ENCODE measurements at regions not wholly inside any gene's neighbourhood (a gene's known extent, or its start where the extent isn't known, plus 50 kb on each side); places are given as distances from the start of the nearest gene placed in this dataset.

- no peak for TF ChIP-seq CTCF (IDR thresholded peaks at IDR 0.05; ENCODE audit: poor library complexity, severe bottlenecking)
- no peak for TF ChIP-seq POLR2AphosphoS5 (IDR thresholded peaks at IDR 0.05)
- TF ChIP-seq EP300 (conservative IDR thresholded peaks at IDR 0.05; ENCODE audit: poor library complexity, severe bottlenecking) = no peak
- TF ChIP-seq TAF1 (IDR thresholded peaks at IDR 0.05; ENCODE audit: low read depth) = no peak
- no peak for TF ChIP-seq REST (IDR thresholded peaks at IDR 0.05; ENCODE audit: borderline replicate concordance)
- no peak for TF ChIP-seq MXI1 (conservative IDR thresholded peaks at IDR 0.05; ENCODE audit: poor library complexity, severe bottlenecking)
- no peak for TF ChIP-seq SMC3 (conservative IDR thresholded peaks at IDR 0.05; ENCODE audit: poor library complexity)
- TF ChIP-seq EZH2 (IDR thresholded peaks at IDR 0.05; ENCODE audit: borderline replicate concordance, insufficient read depth, low read length, poor library complexity, severe bottlenecking) = no peak
- TF ChIP-seq RAD21 (conservative IDR thresholded peaks at IDR 0.05) = no peak
These were observed 115.0 kb upstream of the CIBAR2 start for GRCh38 chr16:85227084-85227945.
